GM21360 (cell line): ENCODE measurements at regions not wholly inside any gene's neighbourhood (a gene's known extent, or its start where the extent isn't known, plus 50 kb on each side); places are given as distances from the start of the nearest gene placed in this dataset.

Experiments used
- ATAC-seq: cut with Tn5 transposase; IDR thresholded peaks from one replicate; pipeline ENCODE4 v1.9.1; 2021; ENCODE audit warnings: mild to moderate bottlenecking, moderate library complexity; ENCODE audit not compliant: unreplicated experiment

DNA sequence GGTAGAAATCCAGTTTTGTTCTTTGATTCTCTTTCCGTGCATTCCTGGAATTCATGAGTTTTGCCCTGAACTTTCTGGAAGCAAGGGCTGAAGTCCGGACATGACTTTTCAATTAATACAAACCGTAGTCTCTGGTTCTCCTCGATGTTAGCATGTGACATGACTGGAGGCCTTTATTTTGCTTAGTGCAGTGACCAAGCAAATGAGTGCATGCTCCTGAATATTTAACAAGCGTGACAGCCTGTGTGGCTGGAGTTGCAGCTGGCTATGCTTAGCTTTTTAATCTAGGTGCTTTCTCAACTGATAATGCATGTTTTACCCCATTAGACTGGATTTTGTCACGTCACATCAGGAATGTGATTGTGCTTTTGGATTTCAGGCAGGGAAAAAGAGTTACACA is 302.1 kb downstream of the MAP2K6 start:
- ATAC-seq: no peak

DNA sequence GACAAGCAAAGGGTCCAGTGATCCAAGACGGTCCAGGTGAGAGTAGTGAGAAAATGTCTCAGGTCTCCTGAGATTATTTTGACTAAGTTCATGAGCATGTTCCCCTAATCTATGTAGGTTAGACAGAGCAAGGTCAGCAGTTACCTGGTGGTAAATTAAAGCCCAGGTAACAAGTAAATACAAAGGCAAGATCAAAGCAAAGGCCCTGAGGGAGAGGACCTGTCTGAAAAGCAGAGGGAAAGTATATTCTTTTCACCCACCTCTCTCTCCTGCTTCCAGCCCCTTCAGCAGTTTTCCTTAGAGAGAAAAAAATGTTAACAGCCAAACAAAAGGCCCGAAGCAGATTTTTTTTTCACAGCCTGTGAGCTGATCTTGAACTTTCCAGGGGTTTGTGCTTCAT is 302.7 kb downstream of the MAP2K6 start:
- ATAC-seq: no peak

GRCh38 chr17:69717819-69718218 is 303.3 kb downstream of the MAP2K6 start:
- no peak for ATAC-seq

DNA sequence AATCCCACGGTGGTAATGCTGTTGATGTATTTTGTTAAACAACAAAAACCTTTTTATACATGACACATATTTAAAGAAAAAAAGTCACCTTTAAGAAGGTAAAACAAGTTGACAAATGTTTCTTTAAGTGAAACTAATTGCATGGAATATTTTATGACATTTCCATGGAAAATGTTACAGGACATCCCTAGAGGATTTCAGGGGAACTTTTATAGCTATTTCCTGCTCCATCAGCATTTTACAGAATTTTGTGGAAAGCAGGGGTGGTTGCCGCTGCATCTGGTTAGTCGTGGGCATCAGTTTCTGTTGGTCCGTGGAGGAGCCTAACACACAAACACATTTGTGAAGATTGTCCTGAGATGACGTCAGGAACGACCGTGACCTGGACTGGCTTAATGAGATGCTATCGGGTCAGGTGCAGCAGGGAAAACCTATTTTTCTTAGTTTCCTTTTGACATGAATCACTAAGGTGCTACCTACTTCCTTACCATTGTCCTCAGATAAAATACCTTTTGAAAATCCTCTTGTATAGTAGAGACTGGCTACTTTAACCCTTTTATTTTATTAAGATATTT is 305.1 kb downstream of the MAP2K6 start:
- ATAC-seq: no peak

DNA sequence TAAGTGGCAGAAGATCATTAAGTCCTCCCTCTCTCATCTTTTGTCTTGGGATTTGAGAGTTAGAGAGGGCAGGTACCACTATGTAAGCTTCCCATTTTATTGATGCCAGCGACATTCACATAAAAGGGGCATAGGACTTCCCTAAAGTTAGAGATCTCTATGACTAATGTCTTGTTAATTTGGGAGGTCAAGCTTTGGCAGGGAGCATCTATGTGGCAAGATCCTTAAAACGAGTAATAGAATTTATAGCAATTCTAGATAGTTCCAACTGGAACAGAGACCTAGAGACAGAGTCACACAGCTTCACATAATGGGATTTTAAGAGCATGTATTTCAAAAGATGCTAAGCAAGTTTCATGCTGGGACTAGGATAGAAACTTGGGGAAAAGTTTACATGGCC is 308.0 kb downstream of the MAP2K6 start:
- no peak for ATAC-seq

- no peak for ATAC-seq
Observed at GRCh38 chr17:69723316-69723715, 308.8 kb downstream of the MAP2K6 start.

GRCh38 chr17:69723741-69724140 is 309.2 kb downstream of the MAP2K6 start:
- no peak for ATAC-seq

DNA sequence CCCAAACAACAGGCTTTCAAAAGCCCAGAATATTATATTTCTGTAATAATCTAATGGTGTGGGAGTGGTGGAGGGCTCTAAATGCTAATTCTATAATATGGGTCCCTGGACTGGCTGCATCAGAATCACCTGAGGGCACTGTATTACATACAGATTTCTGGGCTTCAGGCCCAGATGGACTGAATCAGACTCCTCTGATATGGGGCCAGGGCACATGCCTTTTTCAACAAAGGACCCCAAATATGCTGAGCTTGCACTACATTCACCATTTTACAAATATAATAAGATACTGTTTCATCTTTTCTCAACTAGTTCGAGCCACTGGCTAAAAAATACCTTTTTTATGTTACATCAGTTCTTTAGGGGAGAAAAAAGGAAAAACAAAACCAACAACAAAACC is 309.7 kb downstream of the MAP2K6 start:
- ATAC-seq: no peak

DNA sequence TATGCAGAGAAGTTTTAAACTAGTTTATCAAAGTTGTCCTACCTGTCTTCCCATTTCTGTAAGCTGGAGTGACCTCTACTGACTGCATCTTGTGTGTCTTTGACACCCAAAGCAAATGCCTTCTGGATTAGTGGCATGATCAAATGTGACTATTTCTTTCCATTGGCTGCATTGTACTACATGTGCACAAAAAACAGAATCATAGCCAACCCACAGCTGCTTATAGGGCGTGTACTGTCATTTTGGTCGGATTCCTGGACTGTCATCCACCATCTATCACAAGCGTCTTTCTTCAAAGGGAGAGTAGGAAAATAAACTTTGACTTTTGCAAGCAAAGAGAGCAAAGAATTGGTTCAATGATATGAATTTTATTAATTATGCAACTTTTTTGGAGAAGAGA is 310.6 kb downstream of the MAP2K6 start:
- ATAC-seq: no peak

GRCh38 chr17:69728816-69729215 is 314.3 kb downstream of the MAP2K6 start:
- no peak for ATAC-seq

DNA sequence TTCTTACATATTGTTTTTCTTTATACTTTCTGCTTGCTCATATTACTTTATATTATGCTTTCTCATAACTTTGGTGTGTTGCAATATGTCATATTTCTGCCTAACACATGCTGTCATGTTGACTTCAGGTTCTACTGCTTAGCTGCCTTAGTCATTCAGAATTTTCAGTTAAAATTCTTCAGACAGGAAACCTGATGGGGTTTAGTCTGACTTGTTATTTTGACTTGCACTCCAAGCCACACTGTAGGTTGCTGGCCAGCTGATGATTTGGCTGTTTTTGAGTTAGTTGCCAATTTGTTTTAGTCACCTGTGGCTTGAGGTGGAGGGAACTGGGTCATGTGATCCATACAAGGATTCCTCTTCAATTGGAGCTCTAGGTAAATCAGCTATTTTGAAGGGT is 315.4 kb downstream of the MAP2K6 start:
- ATAC-seq: no peak

DNA sequence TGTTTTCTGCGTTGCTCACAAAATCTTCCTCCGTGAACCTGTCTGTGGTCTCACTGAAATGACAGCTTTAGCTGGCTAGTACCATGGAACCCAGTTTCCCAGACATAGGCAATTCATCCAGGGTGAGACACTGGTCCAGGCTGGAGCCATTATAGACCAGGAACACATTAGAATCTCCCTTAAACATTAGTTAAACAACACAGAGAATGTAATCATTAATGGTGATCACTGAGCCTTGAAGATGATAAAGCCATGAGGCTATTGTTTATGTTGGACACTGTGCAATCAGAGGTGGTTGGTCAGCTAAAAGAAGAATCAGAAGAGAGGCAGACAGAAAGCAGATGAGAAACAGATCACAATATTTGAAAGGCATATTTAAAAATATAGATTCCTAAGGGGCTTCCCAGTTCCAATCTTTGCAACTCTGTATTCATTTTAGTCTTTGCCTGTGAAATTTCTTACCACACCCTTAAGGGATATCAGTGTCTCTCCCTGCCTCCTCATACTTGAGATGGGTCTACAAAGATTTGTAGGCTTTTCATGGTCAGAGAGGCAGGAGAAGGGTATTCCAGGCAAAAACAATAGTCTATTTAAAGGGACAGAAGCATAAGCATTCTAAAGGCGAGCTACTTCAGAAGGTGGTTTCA is 317.9 kb downstream of the MAP2K6 start:
- ATAC-seq: no peak

DNA sequence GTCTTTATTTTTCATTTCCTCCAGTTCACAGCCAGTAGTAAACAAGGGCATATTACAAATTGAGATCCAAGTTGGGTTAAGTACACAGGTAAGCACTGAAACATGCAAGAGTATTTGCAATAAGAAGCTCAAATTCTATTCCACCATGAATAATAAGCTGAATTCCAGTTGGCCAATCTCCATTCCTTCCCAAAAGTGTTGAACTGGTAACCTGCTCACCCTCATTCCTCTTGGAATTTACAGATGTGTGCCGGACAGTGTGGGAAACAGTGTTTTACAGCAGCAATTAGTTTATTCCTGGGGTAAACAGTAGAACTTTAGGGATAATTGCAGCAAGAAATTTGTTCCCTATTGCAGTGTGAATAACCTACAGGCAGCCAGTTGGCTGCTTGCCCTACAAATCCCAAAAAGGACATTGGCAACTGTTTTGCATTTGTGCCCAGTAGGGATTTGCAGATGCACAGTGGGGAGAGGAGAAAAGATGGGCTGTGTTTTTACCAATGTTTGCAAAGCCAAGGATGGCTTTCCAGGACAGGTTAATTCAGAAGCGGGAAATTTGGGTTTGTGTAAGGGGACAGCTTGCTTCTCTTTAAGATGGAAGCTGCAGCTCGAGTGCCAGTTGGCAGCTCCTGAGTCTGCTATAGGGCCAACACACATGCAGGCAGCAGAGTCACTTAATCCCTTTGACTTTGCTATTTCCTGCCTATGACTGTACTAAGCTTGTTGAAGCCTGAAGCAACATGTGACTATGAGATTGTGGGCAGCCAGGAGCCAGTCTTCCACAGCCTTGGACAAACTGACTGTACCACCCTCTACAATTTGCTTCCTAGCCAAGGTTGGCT is 318.9 kb downstream of the MAP2K6 start:
- no peak for ATAC-seq

- no peak for ATAC-seq
Observed at GRCh38 chr17:69734656-69735055, 320.2 kb downstream of the MAP2K6 start.

DNA sequence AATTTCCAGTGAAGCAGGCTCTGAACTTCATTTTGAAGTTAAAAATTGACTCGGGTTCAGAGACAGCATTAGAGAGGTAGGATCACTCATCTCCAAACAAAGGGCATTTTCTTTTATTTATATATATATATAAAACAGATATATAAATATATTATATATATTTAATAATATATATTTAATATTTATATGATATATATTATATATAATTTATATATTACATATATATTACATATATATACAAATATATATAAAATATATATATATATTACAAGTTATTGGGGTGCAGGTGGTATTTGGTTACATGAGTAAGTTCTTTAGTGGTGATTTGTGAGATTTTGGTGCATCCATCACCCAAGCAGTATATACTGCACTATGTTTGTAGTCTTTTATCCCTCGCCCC is 320.8 kb downstream of the MAP2K6 start:
- no peak for ATAC-seq

GRCh38 chr17:69743091-69743490 is 328.6 kb downstream of the MAP2K6 start:
- no peak for ATAC-seq

GRCh38 chr17:69744512-69745070 is 330.1 kb downstream of the MAP2K6 start:
- ATAC-seq: no peak

DNA sequence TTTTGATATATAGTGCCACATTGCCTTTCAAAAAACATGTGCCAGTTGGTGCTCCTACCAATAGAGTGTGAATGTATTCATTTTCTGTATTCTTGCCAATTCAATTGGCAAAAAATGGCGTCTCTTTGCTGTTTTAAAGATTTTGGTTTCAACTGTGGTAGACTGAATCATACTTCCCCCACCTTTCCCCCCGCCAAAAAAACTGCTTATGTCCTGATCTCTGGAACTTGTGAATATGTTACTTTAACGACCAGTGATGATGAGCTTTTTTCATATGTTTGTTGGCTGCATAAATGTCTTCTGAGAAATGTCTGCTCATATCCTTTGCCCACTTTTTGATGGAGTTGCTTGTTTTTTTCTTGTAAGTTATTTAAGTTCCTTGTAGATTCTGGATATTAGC is 325.1 kb upstream of the KCNJ16 start:
- ATAC-seq: no peak

- ATAC-seq: no peak
Observed at GRCh38 chr17:69757688-69758430, 317.2 kb upstream of the KCNJ16 start.

DNA sequence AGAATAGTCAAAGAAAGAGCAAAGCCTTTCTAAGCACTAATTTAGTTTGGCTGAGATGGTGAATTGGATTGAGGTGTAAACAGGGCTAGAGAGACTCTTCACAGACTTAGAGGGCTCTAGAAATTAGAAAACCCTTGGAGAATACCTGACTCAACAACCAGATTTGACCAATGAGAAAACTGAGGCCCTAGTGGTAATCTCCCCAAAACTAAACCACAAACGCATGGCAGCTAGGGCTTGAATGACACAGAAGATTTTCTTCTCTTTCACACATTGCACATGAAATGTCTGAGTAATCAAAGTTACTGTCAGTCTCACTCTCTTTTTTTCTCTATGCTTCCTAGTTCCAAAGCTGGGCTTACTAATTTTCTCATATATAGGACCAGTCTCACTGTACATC is 314.5 kb upstream of the KCNJ16 start:
- ATAC-seq: no peak

GRCh38 chr17:69761011-69761410 is 314.0 kb upstream of the KCNJ16 start:
- no peak for ATAC-seq
